A673 (cell line): ENCODE measurements at regions not wholly inside any gene's neighbourhood (a gene's known extent, or its start where the extent isn't known, plus 50 kb on each side); places are given as distances from the start of the nearest gene placed in this dataset.

Source experiments
- BruUV-seq: library from RNA; stranded (reverse); fragments of 400-500 nt; replicated peaks from 2 replicates; lab custom pipeline; 2021; lab: Mats Ljungman, UMichigan
- CTCF ChIA-PET: fragments of 300-600 bp; sonication (Branson Sonifier 250); formaldehyde crosslinking; loops from one replicate; lab custom pipeline; 2022; ENCODE audit warnings: antibody characterized with exemption; lab: Charles Lee
- POLR2A ChIA-PET: fragments of 300-600 bp; sonication (Branson Sonifier 250); formaldehyde crosslinking; loops from one replicate; lab custom pipeline; 2022; ENCODE audit warnings: antibody characterized with exemption; ENCODE audit not compliant: low non-redundant PET; lab: Charles Lee
- DNase-seq: peaks from one replicate; pipeline ENCODE4 v3.0.0-alpha.2; 2015; ENCODE audit warnings: low spot score
- H3K27ac ChIP-seq: fragments of 200-600 bp; sonication (generic); 2 replicates; pipeline ENCODE4 v1.5.1; 2016; ENCODE audit warnings: mixed run types, low read depth, mild to moderate bottlenecking, mixed read lengths, antibody characterized with exemption, low read length; ENCODE audit not compliant: poor library complexity, severe bottlenecking
- H3K27me3 ChIP-seq: fragments of 200-600 bp; sonication (generic); replicated peaks from 2 replicates; pipeline ENCODE4 v1.6.1; 2017; ENCODE audit warnings: mixed run types, low read depth, mild to moderate bottlenecking, mixed read lengths, antibody characterized with exemption, low read length; ENCODE audit not compliant: insufficient read depth, poor library complexity
- H3K36me3 ChIP-seq: fragments of 200-600 bp; sonication (generic); 2 replicates; pipeline ENCODE4 v1.6.1; 2016; ENCODE audit warnings: mixed run types, mild to moderate bottlenecking, mixed read lengths, antibody characterized with exemption, low read length; ENCODE audit not compliant: insufficient read depth, poor library complexity, severe bottlenecking
- H3K4me1 ChIP-seq: fragments of 200-600 bp; sonication (generic); 2 replicates; pipeline ENCODE4 v1.6.1; 2017; ENCODE audit warnings: mixed run types, mild to moderate bottlenecking, mixed read lengths, antibody characterized with exemption, low read length; ENCODE audit not compliant: insufficient read depth, poor library complexity, severe bottlenecking
- H3K4me3 ChIP-seq: fragments of 200-600 bp; sonication (generic); 2 replicates; pipeline ENCODE4 v1.5.1; 2016; ENCODE audit warnings: low read depth, mixed run types, mild to moderate bottlenecking, mixed read lengths, low read length; ENCODE audit not compliant: poor library complexity, severe bottlenecking
- H3K9me3 ChIP-seq: fragments of 200-600 bp; sonication (generic); 2 replicates; pipeline ENCODE4 v1.6.1; 2016; ENCODE audit warnings: mixed run types, low read depth, mild to moderate bottlenecking, mixed read lengths, antibody characterized with exemption, low read length; ENCODE audit not compliant: poor library complexity, severe bottlenecking
- CTCF ChIP-seq: fragments of 300-800, 200-600 bp; sonication (generic); conservative IDR thresholded peaks from 2 replicates; pipeline ENCODE4 v1.5.1; 2017; ENCODE audit warnings: low read depth, mild to moderate bottlenecking, antibody characterized with exemption, low read length, moderate library complexity, mixed read lengths
- EZH2 ChIP-seq: fragments of 200-600 bp; sonication (generic); IDR thresholded peaks from 2 replicates; pipeline ENCODE4 v1.6.1; 2017; ENCODE audit warnings: borderline replicate concordance, low read depth, mild to moderate bottlenecking, mixed read lengths, antibody characterized with exemption, low read length; ENCODE audit not compliant: poor library complexity, severe bottlenecking
- intact Hi-C: fragments of 100-400 bp; cut with micrococcal nuclease; formaldehyde crosslinking; loops from one replicate; pipeline ENCODE4 v1.10.0; 2022; ENCODE audit not compliant: unreplicated experiment

GRCh38 chr15:50857763-50858162 lies 50.7 kb upstream of the AP4E1 start:
- no TSS peak for BruUV-seq
- no peak for TF ChIP-seq EZH2
- no peak for TF ChIP-seq CTCF
- DNase-seq, result no peak
- Histone ChIP-seq H3K27ac (no peak overlapping the region), H3K36me3 (no peaks in the 10 kb centered on the region), H3K27me3 (no peaks in the 10 kb centered on the region), H3K4me1 (no peaks in the 10 kb centered on the region), H3K9me3 (no peaks in the 10 kb centered on the region), H3K4me3 (no peak overlapping the region)
- POLR2A ChIA-PET, result interaction anchor here (0.6 kb wide), 1 partner anchor 50 kb away, joined by 3 read pairs; no protein-coding TSS in a partner anchor
- CTCF ChIA-PET, result no interaction called here
- intact Hi-C loops, result no loop called here

- ChIA-PET POLR2A (no interaction called here), CTCF (no interaction called here)
- intact Hi-C loops, result no loop called here
- H3K4me3 ChIP-seq, result no peak overlapping the region
- TF ChIP-seq EZH2 (no peak), CTCF (no peak)
- no peak for DNase-seq
- H3K36me3 ChIP-seq, result no peaks in the 10 kb centered on the region
- H3K4me1 ChIP-seq, result no peaks in the 10 kb centered on the region
- H3K27ac ChIP-seq, result no peak overlapping the region
- no TSS peak for BruUV-seq
- no peaks in the 10 kb centered on the region for H3K27me3 ChIP-seq
- H3K9me3 ChIP-seq, result no peaks in the 10 kb centered on the region
These were observed 53.6 kb upstream of the AP4E1 start for GRCh38 chr15:50854601-50855490.

- TF ChIP-seq CTCF, result no peak
- no peak for TF ChIP-seq EZH2
- Histone ChIP-seq H3K4me1 (no peaks in the 10 kb centered on the region), H3K4me3 (no peak overlapping the region), H3K36me3 (no peaks in the 10 kb centered on the region), H3K27ac (no peak overlapping the region), H3K9me3 (no peaks in the 10 kb centered on the region), H3K27me3 (no peaks in the 10 kb centered on the region)
- no peak for DNase-seq
- no TSS peak for BruUV-seq
- ChIA-PET POLR2A (no interaction called here), CTCF (no interaction called here)
- intact Hi-C loops, result no loop called here
These were observed 58.5 kb upstream of the AP4E1 start for GRCh38 chr15:50850003-50850402.
